Pancreas (tissue), 10 donors: ENCODE measurements at regions not wholly inside any gene's neighbourhood (a gene's known extent, or its start where the extent isn't known, plus 50 kb on each side); places are given as distances from the start of the nearest gene placed in this dataset.

ENCODE experiments used
- ATAC-seq, 4 donors: fragments of 200-7000 bp; cut with Tn5 transposase; one replicate each; pipeline versions ENCODE4 v1.8.0 to v1.9.1; 2020; ENCODE audit warnings: mild to moderate bottlenecking in 4 of 4, moderate library complexity in 4 of 4
- DNase-seq, 6 donors: peaks; one replicate each; pipeline ENCODE4 v3.0.0-alpha.2; 2020
- FAIRE-seq: peaks from 2 replicates; lab custom pipeline; 2012; peaks lifted over from hg19 to GRCh38; lab: Jason Lieb, UNC
- H3K27ac ChIP-seq, 4 donors: fragments of 200-600 bp; sonication (generic); 1 replicate in 3 of 4; 2 replicates in 1 of 4; pipeline versions ENCODE4 v1.5.0 to v1.8.0; 2020
- H3K27me3 ChIP-seq, 4 donors: fragments of 200-600 bp; one replicate each; pipeline ENCODE4 v1.8.0; 2021
- H3K36me3 ChIP-seq, 3 donors: fragments of 200-600 bp; sonication (generic) in 1 of 3; one replicate each; pipeline versions ENCODE4 v1.5.0 to v1.8.0; 2020 to 2021
- H3K4me1 ChIP-seq, 3 donors: fragments of 200-600 bp; one replicate each; pipeline ENCODE4 v1.8.0; 2021
- H3K4me3 ChIP-seq, 4 donors: fragments of 200-600 bp; sonication (generic) in 2 of 4; one replicate each; pipeline versions ENCODE4 v1.5.0 to v1.8.0; 2020 to 2021
- H3K9me3 ChIP-seq, 4 donors: fragments of 200-600 bp; one replicate each; pipeline ENCODE4 v1.8.0; 2021
- WGBS, 2 donors: extraction: QIAGEN DNeasy Blood & Tissue Kit; methylation state at CpG; one replicate each; pipeline ENCODE4 v1.1.7; 2013; 5-methylcytosine and 5-hydroxymethylcytosine counted together
- intact Hi-C, 3 donors: fragments of 100-400 bp; cut with DNase I; formaldehyde crosslinking; loops; one replicate each; pipeline versions ENCODE4 v1.11.1 to v1.14.2; 2022
- TF ChIP-seq, protein P1 (sequence below), 4 donors: fragments of 200-600 bp; sonication (generic) in 3 of 4; IDR thresholded peaks; one replicate each; pipeline versions ENCODE4 v1.5.0 to v1.8.0; 2021; ENCODE audit warnings: antibody characterized with exemption in 4 of 4
- donor health status: healthy with polysubstance abuse.
- donor health status: DM: no; HTN: no; CAD: no; lungs with moderate emphysema.
- donor health status: DM: no; HTN: no; CAD: no.
- donor health status: control.
- donor health status: control.
- donor health status: Bipolar disorder and iron deficiency.
- donor health status: DM: yes; HTN: yes; CAD: no.
- donor health status: DM: no; HTN: no; CAD: no.
- donor health status: DM: no; HTN: no; CAD: no.
- donor health status: DM: yes; HTN: yes; CAD: no.

DNA sequence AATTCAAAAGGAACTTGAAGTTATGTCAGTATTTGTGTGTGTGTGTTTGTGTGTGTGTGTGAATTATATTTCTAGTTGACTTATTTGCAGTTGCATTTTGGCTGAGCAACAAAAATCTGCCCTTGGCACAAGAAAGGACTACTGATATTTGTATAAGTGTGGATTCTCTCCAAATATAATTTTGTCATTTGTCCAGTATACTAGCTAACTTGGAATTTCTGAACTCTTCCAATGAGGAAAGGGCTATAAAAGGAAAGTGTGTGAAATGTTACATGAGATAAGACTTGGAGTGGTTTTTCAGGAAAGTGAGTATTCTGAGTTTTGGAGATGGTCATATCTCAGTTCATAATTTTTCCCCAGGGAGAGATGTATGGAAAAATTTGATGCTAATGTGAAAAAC, 1384.1 kb upstream of the B3GALT2 start:
- Histone ChIP-seq H3K4me1 (peaks cover 0 to 3% (median 0%) of the 10 kb centered on the region in 3 donors), H3K4me3 (no peak overlapping the region), H3K27me3 (no peaks in the 10 kb centered on the region), H3K9me3 (no peaks in the 10 kb centered on the region), H3K27ac (no peak overlapping the region), H3K36me3 (no peaks in the 10 kb centered on the region)
- TF ChIP-seq, protein P1, sequence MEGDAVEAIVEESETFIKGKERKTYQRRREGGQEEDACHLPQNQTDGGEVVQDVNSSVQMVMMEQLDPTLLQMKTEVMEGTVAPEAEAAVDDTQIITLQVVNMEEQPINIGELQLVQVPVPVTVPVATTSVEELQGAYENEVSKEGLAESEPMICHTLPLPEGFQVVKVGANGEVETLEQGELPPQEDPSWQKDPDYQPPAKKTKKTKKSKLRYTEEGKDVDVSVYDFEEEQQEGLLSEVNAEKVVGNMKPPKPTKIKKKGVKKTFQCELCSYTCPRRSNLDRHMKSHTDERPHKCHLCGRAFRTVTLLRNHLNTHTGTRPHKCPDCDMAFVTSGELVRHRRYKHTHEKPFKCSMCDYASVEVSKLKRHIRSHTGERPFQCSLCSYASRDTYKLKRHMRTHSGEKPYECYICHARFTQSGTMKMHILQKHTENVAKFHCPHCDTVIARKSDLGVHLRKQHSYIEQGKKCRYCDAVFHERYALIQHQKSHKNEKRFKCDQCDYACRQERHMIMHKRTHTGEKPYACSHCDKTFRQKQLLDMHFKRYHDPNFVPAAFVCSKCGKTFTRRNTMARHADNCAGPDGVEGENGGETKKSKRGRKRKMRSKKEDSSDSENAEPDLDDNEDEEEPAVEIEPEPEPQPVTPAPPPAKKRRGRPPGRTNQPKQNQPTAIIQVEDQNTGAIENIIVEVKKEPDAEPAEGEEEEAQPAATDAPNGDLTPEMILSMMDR (IDR thresholded peaks at IDR 0.05) = no peak
- FAIRE-seq = no peak
- ATAC-seq = peak in 1 of 4 donors; percentile 50
- DNase-seq = no peak
- intact Hi-C loops = no loop called here

DNA sequence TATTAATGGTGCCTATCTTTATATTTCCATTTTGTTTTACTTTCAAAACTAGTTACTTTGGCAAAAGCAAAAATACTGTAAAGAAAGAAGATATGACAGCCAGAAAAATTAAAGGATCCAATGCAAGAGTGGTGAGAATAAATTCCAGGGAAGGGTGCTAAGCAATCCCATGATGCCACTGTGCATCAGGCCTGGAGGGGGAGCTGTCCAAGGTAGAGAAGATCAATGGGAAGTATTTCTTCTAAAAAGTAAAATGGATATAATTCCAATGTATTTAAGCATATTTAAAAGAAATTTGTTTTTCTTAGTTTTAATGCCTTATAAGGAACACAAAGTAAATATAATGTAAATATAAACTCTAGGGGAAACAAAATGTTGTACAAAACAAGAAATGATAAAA, 1382.2 kb upstream of the B3GALT2 start:
- TF ChIP-seq, protein P1 (IDR thresholded peaks at IDR 0.05) = no peak
- intact Hi-C loops = no loop called here

DNA sequence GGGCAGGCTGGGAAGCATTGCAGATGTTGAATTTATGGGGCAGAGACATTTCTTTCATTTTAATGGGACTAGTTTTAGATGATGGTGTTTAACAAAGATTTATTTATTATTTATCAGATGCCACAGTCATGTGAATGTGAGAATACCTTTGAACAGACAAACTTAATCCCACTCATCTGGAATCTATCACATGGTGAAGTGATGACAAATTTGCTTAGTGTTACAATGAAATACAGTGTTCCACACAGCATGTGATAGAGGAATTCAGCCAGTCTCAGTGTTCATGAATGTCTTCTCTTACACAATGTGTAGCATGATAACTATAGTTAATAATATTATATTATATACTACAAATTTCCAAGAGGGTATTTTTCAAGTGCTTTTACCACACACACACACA, 1361.7 kb upstream of the B3GALT2 start:
- intact Hi-C loops = no loop called here
- Histone ChIP-seq H3K27ac (no peak overlapping the region), H3K4me3 (no peak overlapping the region), H3K27me3 (no peaks in the 10 kb centered on the region), H3K9me3 (no peaks in the 10 kb centered on the region), H3K36me3 (no peaks in the 10 kb centered on the region), H3K4me1 (peaks cover 0 to 2% (median 0%) of the 10 kb centered on the region in 3 donors)
- no peak for DNase-seq
- TF ChIP-seq, protein P1 (IDR thresholded peaks at IDR 0.05) = no peak
- FAIRE-seq = no peak
- no peak for ATAC-seq

More for the DNA sequence above, 1382.2 kb upstream of the B3GALT2 start:
- Histone ChIP-seq H3K4me3 (no peak overlapping the region), H3K27ac (no peak overlapping the region), H3K36me3 (no peaks in the 10 kb centered on the region), H3K4me1 (peaks cover 0 to 3% (median 0%) of the 10 kb centered on the region in 3 donors), H3K9me3 (no peaks in the 10 kb centered on the region), H3K27me3 (no peaks in the 10 kb centered on the region)
- DNase-seq (no peak), ATAC-seq (no peak), FAIRE-seq (no peak)

DNA sequence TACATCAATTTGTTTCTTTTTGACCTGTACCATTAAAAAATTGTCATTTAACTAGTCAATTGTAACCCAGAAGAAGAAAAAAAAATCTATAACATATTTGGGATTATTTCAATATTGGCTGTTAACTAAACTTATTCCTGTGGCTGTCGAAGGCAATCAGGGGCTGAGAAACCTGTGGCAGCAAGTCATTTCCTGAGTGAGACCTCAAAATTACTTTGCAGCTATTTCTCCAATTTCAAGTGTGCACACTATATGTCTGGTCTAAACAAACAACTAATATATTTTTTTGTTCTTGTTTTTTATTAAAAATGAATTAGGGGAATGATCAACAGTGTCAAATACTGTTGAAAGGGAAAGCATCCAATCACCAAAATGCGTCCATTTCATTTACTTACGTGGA, 1357.6 kb upstream of the B3GALT2 start:
- Histone ChIP-seq H3K4me3 (no peak overlapping the region), H3K36me3 (no peaks in the 10 kb centered on the region), H3K27ac (no peak overlapping the region), H3K4me1 (no peaks in the 10 kb centered on the region), H3K9me3 (no peaks in the 10 kb centered on the region), H3K27me3 (no peaks in the 10 kb centered on the region)
- ATAC-seq = no peak
- TF ChIP-seq, protein P1 (IDR thresholded peaks at IDR 0.05) = no peak
- no peak for FAIRE-seq
- intact Hi-C loops = no loop called here
- no peak for DNase-seq
- 59 to 74% methylated on average over 3 of the region's 3 CpGs for whole genome bisulfite sequencing, 2 donors

DNA sequence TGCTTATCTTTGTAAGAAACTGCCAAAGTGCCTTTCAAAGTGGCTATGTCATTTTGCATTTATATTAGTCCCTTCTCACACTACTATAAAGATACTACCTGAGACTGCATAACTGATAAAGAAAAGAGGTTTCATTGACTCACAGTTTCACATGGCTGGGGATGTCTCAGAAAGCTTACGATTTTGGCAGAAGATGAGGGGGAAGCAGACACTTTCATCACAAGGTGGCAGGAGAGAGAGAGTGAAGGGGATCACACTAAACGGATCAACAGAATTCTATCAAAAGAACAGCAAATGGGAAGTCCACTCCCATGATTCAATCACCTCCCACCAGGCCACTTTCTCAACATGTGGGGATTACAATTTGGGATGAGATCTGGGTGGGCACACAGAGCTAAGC, 1352.0 kb upstream of the B3GALT2 start:
- no peaks in the 10 kb centered on the region for H3K27me3 ChIP-seq
- no peak for ATAC-seq
- no peak for FAIRE-seq
- H3K9me3 ChIP-seq = no peaks in the 10 kb centered on the region
- H3K4me1 ChIP-seq = no peaks in the 10 kb centered on the region
- 20% methylated on average over 2 of the region's 2 CpGs for WGBS, 2 donors
- intact Hi-C loops = no loop called here
- TF ChIP-seq, protein P1 (IDR thresholded peaks at IDR 0.05) = no peak
- H3K27ac ChIP-seq = no peak overlapping the region
- DNase-seq = no peak
- no peak overlapping the region for H3K4me3 ChIP-seq
- no peaks in the 10 kb centered on the region for H3K36me3 ChIP-seq
